Glutamatergic neuron (in vitro differentiated cells): ENCODE measurements at regions not wholly inside any gene's neighbourhood (a gene's known extent, or its start where the extent isn't known, plus 50 kb on each side); places are given as distances from the start of the nearest gene placed in this dataset.
"Not testable (repeated sequence)": the region's sequence is repeated elsewhere in the genome, so short reads cannot be mapped to it uniquely, and the experiment has no call there.

Source experiments
- DNase-seq: peaks from one replicate; pipeline ENCODE4 v3.0.0; 2022
- H3K27ac Mint-ChIP-seq: one replicate; pipeline ENCODE4 v1.8.0; 2020; ENCODE audit warnings: mild to moderate bottlenecking, mixed read lengths, inconsistent platforms; ENCODE audit not compliant: unreplicated experiment
- H3K27me3 Mint-ChIP-seq: one replicate; pipeline ENCODE4 v1.8.0; 2020; ENCODE audit warnings: mild to moderate bottlenecking, moderate library complexity, mixed read lengths, inconsistent platforms; ENCODE audit not compliant: unreplicated experiment
- H3K36me3 Mint-ChIP-seq: one replicate; pipeline ENCODE4 v1.8.0; 2020; ENCODE audit warnings: mild to moderate bottlenecking, mixed read lengths, inconsistent platforms; ENCODE audit not compliant: unreplicated experiment
- H3K4me1 Mint-ChIP-seq: one replicate; pipeline ENCODE4 v1.8.0; 2020; ENCODE audit warnings: mild to moderate bottlenecking, low read depth, mixed read lengths, inconsistent platforms; ENCODE audit not compliant: unreplicated experiment
- H3K4me3 Mint-ChIP-seq: one replicate; pipeline ENCODE4 v1.8.0; 2020; ENCODE audit warnings: mild to moderate bottlenecking, mixed read lengths, inconsistent platforms; ENCODE audit not compliant: unreplicated experiment
- H3K9me3 Mint-ChIP-seq: one replicate; pipeline ENCODE4 v1.8.0; 2020; ENCODE audit warnings: mild to moderate bottlenecking, moderate library complexity, mixed read lengths, inconsistent platforms; ENCODE audit not compliant: unreplicated experiment
- CTCF ChIP-seq: fragments of 200-600 bp; sonication (generic); IDR thresholded peaks from one replicate; pipeline ENCODE4 v1.5.0; 2021; ENCODE audit not compliant: partially characterized antibody, unreplicated experiment

- no peak overlapping the region for H3K4me3 Mint-ChIP-seq
- no peak for TF ChIP-seq CTCF
- peaks cover 2% of the 10 kb centered on the region for H3K9me3 Mint-ChIP-seq
- H3K36me3 Mint-ChIP-seq = no peaks in the 10 kb centered on the region
- H3K4me1 Mint-ChIP-seq = no peaks in the 10 kb centered on the region
- H3K27me3 Mint-ChIP-seq = no peaks in the 10 kb centered on the region
- DNase-seq = no peak
- no peak overlapping the region for H3K27ac Mint-ChIP-seq
These were observed 167.3 kb downstream of the SQOR start for GRCh38 chr15:45802140-45802539.

GRCh38 chr15:45804028-45804427, 169.2 kb downstream of the SQOR start:
- TF ChIP-seq CTCF = no peak
- DNase-seq = no peak
- H3K27ac Mint-ChIP-seq = no peak overlapping the region
- no peaks in the 10 kb centered on the region for H3K27me3 Mint-ChIP-seq
- no peaks in the 10 kb centered on the region for H3K36me3 Mint-ChIP-seq
- no peaks in the 10 kb centered on the region for H3K4me1 Mint-ChIP-seq
- H3K4me3 Mint-ChIP-seq = no peak overlapping the region
- H3K9me3 Mint-ChIP-seq = peaks cover 2% of the 10 kb centered on the region

- DNase-seq = no peak
- H3K4me1 Mint-ChIP-seq = peaks cover 2% of the 10 kb centered on the region
- H3K36me3 Mint-ChIP-seq = peaks cover 7% of the 10 kb centered on the region
- peaks cover 3% of the 10 kb centered on the region for H3K27me3 Mint-ChIP-seq
- no peak for TF ChIP-seq CTCF
- peaks cover 4% of the 10 kb centered on the region for H3K9me3 Mint-ChIP-seq
- H3K27ac Mint-ChIP-seq = no peak overlapping the region
- no peak overlapping the region for H3K4me3 Mint-ChIP-seq
These were observed 175.4 kb downstream of the SQOR start for GRCh38 chr15:45810201-45810600.

- peaks cover 2% of the 10 kb centered on the region for H3K4me1 Mint-ChIP-seq
- peaks cover 10% of the 10 kb centered on the region for H3K9me3 Mint-ChIP-seq
- H3K4me3 Mint-ChIP-seq = no peak overlapping the region
- peaks cover 9% of the 10 kb centered on the region for H3K36me3 Mint-ChIP-seq
- peaks cover 3% of the 10 kb centered on the region for H3K27me3 Mint-ChIP-seq
- TF ChIP-seq CTCF = no peak
- no peak for DNase-seq
- no peak overlapping the region for H3K27ac Mint-ChIP-seq
These were observed 177.4 kb downstream of the SQOR start for GRCh38 chr15:45812200-45812599.

GRCh38 chr15:45817578-45817977, 182.7 kb downstream of the SQOR start:
- not testable (repeated sequence) for H3K27ac Mint-ChIP-seq, DNase-seq, H3K27me3 Mint-ChIP-seq, H3K4me3 Mint-ChIP-seq, H3K4me1 Mint-ChIP-seq
- H3K9me3 Mint-ChIP-seq = peaks cover 14% of the 10 kb centered on the region
- peaks cover 14% of the 10 kb centered on the region for H3K36me3 Mint-ChIP-seq

GRCh38 chr15:45821390-45821789, 186.6 kb downstream of the SQOR start:
- H3K27me3 Mint-ChIP-seq = peaks cover 3% of the 10 kb centered on the region
- H3K4me1 Mint-ChIP-seq = no peaks in the 10 kb centered on the region
- no peak for DNase-seq
- H3K27ac Mint-ChIP-seq = no peak overlapping the region
- no peak overlapping the region for H3K4me3 Mint-ChIP-seq
- peaks cover 9% of the 10 kb centered on the region for H3K36me3 Mint-ChIP-seq
- TF ChIP-seq CTCF = no peak
- H3K9me3 Mint-ChIP-seq = peaks cover 4% of the 10 kb centered on the region

GRCh38 chr15:45822968-45823367, 188.1 kb downstream of the SQOR start:
- not testable (repeated sequence) for H3K36me3 Mint-ChIP-seq, H3K4me3 Mint-ChIP-seq, H3K27me3 Mint-ChIP-seq, H3K4me1 Mint-ChIP-seq, H3K27ac Mint-ChIP-seq, H3K9me3 Mint-ChIP-seq, DNase-seq
